Calu3 (cell line): ENCODE measurements at regions not wholly inside any gene's neighbourhood (a gene's known extent, or its start where the extent isn't known, plus 50 kb on each side); places are given as distances from the start of the nearest gene placed in this dataset.

ENCODE experiments used
- BruUV-seq: library from RNA; stranded (reverse); fragments of 400-500 nt; replicated peaks from 2 replicates; lab custom pipeline; 2021; lab: Mats Ljungman, UMichigan
- CTCF ChIA-PET: fragments of 300-600 bp; sonication (Branson Sonifier 250); formaldehyde crosslinking; loops from one replicate; lab custom pipeline; 2022; ENCODE audit warnings: antibody characterized with exemption; lab: Charles Lee
- DNase-seq: peaks from one replicate; pipeline ENCODE4 v3.0.0; 2022
- H3K27ac Mint-ChIP-seq: one replicate; pipeline ENCODE4 v1.8.0; 2022; ENCODE audit warnings: mixed read lengths; ENCODE audit not compliant: unreplicated experiment
- H3K27me3 Mint-ChIP-seq: one replicate; pipeline ENCODE4 v1.8.0; 2022; ENCODE audit warnings: mixed read lengths; ENCODE audit not compliant: unreplicated experiment
- H3K36me3 Mint-ChIP-seq: one replicate; pipeline ENCODE4 v1.8.0; 2022; ENCODE audit warnings: mild to moderate bottlenecking, moderate library complexity, mixed read lengths; ENCODE audit not compliant: insufficient read depth, unreplicated experiment
- H3K4me1 Mint-ChIP-seq: one replicate; pipeline ENCODE4 v1.8.0; 2022; ENCODE audit warnings: mild to moderate bottlenecking, low read depth, mixed read lengths; ENCODE audit not compliant: unreplicated experiment
- H3K4me3 Mint-ChIP-seq: one replicate; pipeline ENCODE4 v1.8.0; 2022; ENCODE audit warnings: mild to moderate bottlenecking, low read depth, moderate library complexity, mixed read lengths; ENCODE audit not compliant: unreplicated experiment
- H3K9me3 Mint-ChIP-seq: one replicate; pipeline ENCODE4 v1.8.0; 2022; ENCODE audit warnings: low read depth, mixed read lengths; ENCODE audit not compliant: unreplicated experiment
- CTCF ChIP-seq: fragments of 200-600 bp; IDR thresholded peaks from one replicate; pipeline ENCODE4 v1.8.0; 2022; ENCODE audit warnings: antibody characterized with exemption; ENCODE audit not compliant: unreplicated experiment
- intact Hi-C: fragments of 100-400 bp; cut with micrococcal nuclease; formaldehyde crosslinking; loops from one replicate; pipeline ENCODE4 v1.10.0; 2022; ENCODE audit not compliant: unreplicated experiment

- H3K27me3 Mint-ChIP-seq = peaks cover 7% of the 10 kb centered on the region
- peaks cover 28% of the 10 kb centered on the region for H3K4me1 Mint-ChIP-seq
- no TSS peak for BruUV-seq
- DNase-seq = peak; percentile 32
- no peak overlapping the region for H3K4me3 Mint-ChIP-seq
- no peaks in the 10 kb centered on the region for H3K36me3 Mint-ChIP-seq
- no peaks in the 10 kb centered on the region for H3K9me3 Mint-ChIP-seq
- TF ChIP-seq CTCF = no peak
- CTCF ChIA-PET = interaction anchor here (0.6 to 3.4 kb wide), 8 partner anchors 15 to 486 kb away, joined by 3 to 99 read pairs (median 4); partner anchors contain the start of gene UGP2
- intact Hi-C loops = loop anchor here (1.0 to 5.0 kb wide), 2 partner anchors 185 to 278 kb away; partner anchors contain the start of gene PELI1
- H3K27ac Mint-ChIP-seq = no peak overlapping the region
These were observed 126.8 kb upstream of the LGALSL start for GRCh38 chr2:64327129-64327509.

GRCh38 chr2:64327510-64328414 lies 126.2 kb upstream of the LGALSL start:
- intact Hi-C loops = loop anchor here (1.0 to 5.0 kb wide), 2 partner anchors 185 to 278 kb away; partner anchors contain the start of gene PELI1
- Mint-ChIP-seq H3K27me3 (peaks cover under 1% of the 10 kb centered on the region), H3K27ac (no peak overlapping the region), H3K36me3 (no peaks in the 10 kb centered on the region), H3K4me1 (peaks cover 28% of the 10 kb centered on the region), H3K9me3 (no peaks in the 10 kb centered on the region), H3K4me3 (no peak overlapping the region)
- peak; percentile 37 for TF ChIP-seq CTCF
- DNase-seq = peak; percentile 43
- CTCF ChIA-PET = interaction anchor here (0.6 to 3.4 kb wide), 12 partner anchors 13 to 487 kb away, joined by 3 to 99 read pairs (median 3); partner anchors contain the start of gene UGP2
- BruUV-seq = no TSS peak

DNA sequence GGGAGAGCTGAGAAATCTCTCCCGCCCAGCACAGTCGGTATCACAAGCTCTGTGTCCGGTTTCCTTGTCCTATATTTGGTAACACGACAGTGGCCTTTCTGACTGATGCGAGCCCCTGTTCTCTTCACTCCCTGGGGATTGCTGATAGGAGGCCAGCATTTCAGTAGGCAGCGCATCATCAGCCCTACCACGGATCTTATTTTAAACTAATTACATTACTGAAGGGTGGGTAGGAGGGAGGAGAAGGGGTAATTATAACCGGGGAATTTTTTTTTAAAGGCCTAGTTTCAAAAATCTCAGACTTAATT lies 125.6 kb upstream of the LGALSL start:
- Mint-ChIP-seq H3K4me1 (peaks cover 21% of the 10 kb centered on the region), H3K4me3 (no peak overlapping the region), H3K36me3 (no peaks in the 10 kb centered on the region), H3K27me3 (no peaks in the 10 kb centered on the region), H3K27ac (no peak overlapping the region), H3K9me3 (no peaks in the 10 kb centered on the region)
- TF ChIP-seq CTCF = no peak
- CTCF ChIA-PET = interaction anchor here (0.8 to 3.4 kb wide), 7 partner anchors 13 to 279 kb away, joined by 3 to 99 read pairs (median 3); no protein-coding TSS in a partner anchor
- intact Hi-C loops = loop anchor here (5.0 kb wide), 1 partner anchor 186 kb away; the partner anchor contains the start of gene PELI1
- DNase-seq = no peak
- BruUV-seq = no TSS peak

GRCh38 chr2:64328756-64329155 lies 125.2 kb upstream of the LGALSL start:
- TF ChIP-seq CTCF = no peak
- intact Hi-C loops = loop anchor here (5.0 kb wide), 1 partner anchor 186 kb away; the partner anchor contains the start of gene PELI1
- CTCF ChIA-PET = interaction anchor here (1.8 to 3.4 kb wide), 3 partner anchors 125 to 279 kb away, joined by 8 to 99 read pairs (median 19); no protein-coding TSS in a partner anchor
- Mint-ChIP-seq H3K27ac (no peak overlapping the region), H3K4me3 (no peak overlapping the region), H3K9me3 (no peaks in the 10 kb centered on the region), H3K36me3 (no peaks in the 10 kb centered on the region), H3K27me3 (no peaks in the 10 kb centered on the region), H3K4me1 (peaks cover 18% of the 10 kb centered on the region)
- DNase-seq = no peak
- BruUV-seq = no TSS peak
